Mesothelial cell of epicardium (in vitro differentiated cells): ENCODE measurements at regions not wholly inside any gene's neighbourhood (a gene's known extent, or its start where the extent isn't known, plus 50 kb on each side); places are given as distances from the start of the nearest gene placed in this dataset.

Experiments
- DNase-seq, 2 experiments: peaks; one replicate each; pipeline ENCODE4 v3.0.0; 2021; ENCODE audit warnings: low spot score in 2 of 2; ENCODE audit not compliant: unreplicated experiment in 2 of 2
- H3K27ac Mint-ChIP-seq: 2 replicates; pipeline ENCODE4 v1.8.0; 2021; ENCODE audit warnings: mixed read lengths
- H3K27me3 Mint-ChIP-seq: 2 replicates; pipeline ENCODE4 v1.8.0; 2021; ENCODE audit warnings: low read depth, mixed read lengths
- H3K36me3 Mint-ChIP-seq: 2 replicates; pipeline ENCODE4 v1.8.0; 2021; ENCODE audit warnings: mixed read lengths
- H3K4me1 Mint-ChIP-seq: 2 replicates; pipeline ENCODE4 v1.8.0; 2021; ENCODE audit warnings: mixed read lengths
- H3K4me3 Mint-ChIP-seq: 2 replicates; pipeline ENCODE4 v1.8.0; 2021; ENCODE audit warnings: mild to moderate bottlenecking, moderate library complexity, mixed read lengths
- H3K9me3 Mint-ChIP-seq: 2 replicates; pipeline ENCODE4 v1.8.0; 2021; ENCODE audit warnings: mixed read lengths
- TF ChIP-seq, protein P1 (sequence below): fragments of 200-600 bp; sonication (generic); IDR thresholded peaks from one replicate; pipeline ENCODE4 v1.5.0; 2021; ENCODE audit warnings: antibody characterized with exemption; ENCODE audit not compliant: unreplicated experiment

DNA sequence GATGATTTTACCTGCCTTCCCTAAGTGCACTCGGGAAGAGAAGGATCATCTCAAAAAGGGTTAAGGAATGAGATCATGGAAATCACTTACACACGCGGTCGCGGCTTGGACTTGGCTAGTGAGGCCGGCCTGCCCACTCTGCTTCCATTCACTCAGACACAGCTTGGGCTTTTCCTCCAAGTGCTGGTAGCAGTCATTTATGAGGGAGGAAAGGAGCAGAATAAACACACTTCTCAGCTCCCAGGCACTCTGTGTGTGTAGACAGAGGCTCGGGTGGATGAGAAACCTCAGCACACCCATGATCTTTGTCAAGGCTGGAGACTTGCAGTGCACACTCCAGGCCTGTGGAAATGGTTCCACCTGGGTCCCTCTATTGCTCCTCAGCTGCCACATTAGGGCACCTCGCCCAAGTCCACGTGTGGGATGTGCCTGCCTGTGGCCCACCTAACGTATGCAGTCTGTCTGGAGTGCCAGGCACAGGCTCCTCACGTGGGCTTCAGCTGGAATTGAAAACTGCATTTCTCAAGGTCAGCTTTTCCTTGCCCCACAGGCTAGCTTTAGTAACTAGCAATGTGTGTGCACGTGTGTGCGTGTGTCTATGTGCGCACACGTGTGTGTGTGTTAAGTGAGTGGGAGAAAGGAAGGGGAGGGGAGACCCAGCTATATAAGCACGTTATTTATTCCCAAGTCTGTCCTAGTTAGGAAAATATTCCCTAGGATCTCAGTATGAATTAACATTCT, 288.4 kb downstream of the SOX11 start:
- peak overlapping the region; percentile 43 for H3K27ac Mint-ChIP-seq
- peaks cover 27% of the 10 kb centered on the region for H3K4me1 Mint-ChIP-seq
- peaks cover 5% of the 10 kb centered on the region for H3K27me3 Mint-ChIP-seq
- H3K36me3 Mint-ChIP-seq = no peaks in the 10 kb centered on the region
- DNase-seq = no peak
- peak overlapping the region; percentile 69 for H3K4me3 Mint-ChIP-seq
- TF ChIP-seq, protein P1, sequence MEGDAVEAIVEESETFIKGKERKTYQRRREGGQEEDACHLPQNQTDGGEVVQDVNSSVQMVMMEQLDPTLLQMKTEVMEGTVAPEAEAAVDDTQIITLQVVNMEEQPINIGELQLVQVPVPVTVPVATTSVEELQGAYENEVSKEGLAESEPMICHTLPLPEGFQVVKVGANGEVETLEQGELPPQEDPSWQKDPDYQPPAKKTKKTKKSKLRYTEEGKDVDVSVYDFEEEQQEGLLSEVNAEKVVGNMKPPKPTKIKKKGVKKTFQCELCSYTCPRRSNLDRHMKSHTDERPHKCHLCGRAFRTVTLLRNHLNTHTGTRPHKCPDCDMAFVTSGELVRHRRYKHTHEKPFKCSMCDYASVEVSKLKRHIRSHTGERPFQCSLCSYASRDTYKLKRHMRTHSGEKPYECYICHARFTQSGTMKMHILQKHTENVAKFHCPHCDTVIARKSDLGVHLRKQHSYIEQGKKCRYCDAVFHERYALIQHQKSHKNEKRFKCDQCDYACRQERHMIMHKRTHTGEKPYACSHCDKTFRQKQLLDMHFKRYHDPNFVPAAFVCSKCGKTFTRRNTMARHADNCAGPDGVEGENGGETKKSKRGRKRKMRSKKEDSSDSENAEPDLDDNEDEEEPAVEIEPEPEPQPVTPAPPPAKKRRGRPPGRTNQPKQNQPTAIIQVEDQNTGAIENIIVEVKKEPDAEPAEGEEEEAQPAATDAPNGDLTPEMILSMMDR = no peak
- H3K9me3 Mint-ChIP-seq = no peaks in the 10 kb centered on the region

GRCh38 chr2:5982193-5982902, 290.2 kb downstream of the SOX11 start:
- Mint-ChIP-seq H3K4me1 (peaks cover 28% of the 10 kb centered on the region), H3K36me3 (no peaks in the 10 kb centered on the region), H3K27me3 (peaks cover 8% of the 10 kb centered on the region), H3K27ac (no peak overlapping the region), H3K9me3 (no peaks in the 10 kb centered on the region), H3K4me3 (no peak overlapping the region)
- DNase-seq = no peak
- TF ChIP-seq, protein P1 = no peak

- Mint-ChIP-seq H3K9me3 (no peaks in the 10 kb centered on the region), H3K27ac (no peak overlapping the region), H3K4me1 (peaks cover 30% of the 10 kb centered on the region), H3K27me3 (peaks cover 8% of the 10 kb centered on the region), H3K4me3 (no peak overlapping the region), H3K36me3 (no peaks in the 10 kb centered on the region)
- TF ChIP-seq, protein P1 = no peak
- DNase-seq = no peak
Observed at GRCh38 chr2:5982903-5983265, 290.7 kb downstream of the SOX11 start.

- Mint-ChIP-seq H3K27ac (no peak overlapping the region), H3K36me3 (no peaks in the 10 kb centered on the region), H3K4me3 (no peak overlapping the region), H3K4me1 (peaks cover 30% of the 10 kb centered on the region), H3K9me3 (no peaks in the 10 kb centered on the region), H3K27me3 (peaks cover 8% of the 10 kb centered on the region)
- DNase-seq = no peak
- TF ChIP-seq, protein P1 = no peak
Observed at GRCh38 chr2:5983511-5984272, 291.5 kb downstream of the SOX11 start.

- Mint-ChIP-seq H3K4me3 (no peak overlapping the region), H3K27ac (no peak overlapping the region), H3K9me3 (no peaks in the 10 kb centered on the region), H3K36me3 (no peaks in the 10 kb centered on the region), H3K4me1 (peaks cover 30% of the 10 kb centered on the region), H3K27me3 (peaks cover 8% of the 10 kb centered on the region)
- no peak for DNase-seq
- TF ChIP-seq, protein P1 = no peak
Observed at GRCh38 chr2:5984273-5984655, 292.1 kb downstream of the SOX11 start.
